ENCODE measurements at regions not wholly inside any gene's neighbourhood (a gene's known extent, or its start where the extent isn't known, plus 50 kb on each side); places are given as distances from the start of the nearest gene placed in this dataset.

DNA sequence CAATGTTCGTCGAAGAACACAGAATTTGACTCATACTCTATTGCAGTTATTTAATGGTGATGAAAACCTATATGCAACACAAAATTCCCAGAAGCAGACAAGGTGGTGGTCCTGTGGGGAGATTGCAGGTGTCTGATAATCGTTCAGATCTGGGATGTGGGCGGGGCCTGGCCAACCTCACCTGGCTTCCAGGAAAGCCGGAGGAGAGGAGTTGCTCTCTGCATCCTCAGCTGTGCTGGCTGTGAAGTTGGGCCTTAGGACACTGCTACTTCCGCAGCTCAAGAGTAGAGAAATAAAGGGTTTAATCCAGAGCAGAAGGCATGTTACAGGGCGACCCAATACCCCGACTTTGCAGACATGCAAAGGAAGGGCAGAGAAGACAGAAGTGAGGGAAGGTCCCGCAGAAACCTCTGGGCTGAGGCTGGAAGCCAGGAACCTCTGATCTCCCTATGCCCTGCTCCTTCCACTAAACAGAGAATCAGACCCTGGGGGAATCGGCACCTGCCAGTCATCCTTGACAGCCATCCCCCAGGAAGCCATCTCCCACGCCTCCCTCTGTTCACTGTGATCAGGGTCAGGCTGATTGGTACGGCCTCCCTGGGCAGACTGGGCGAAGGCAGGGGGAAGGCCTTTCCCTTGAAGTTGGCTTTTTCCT, 590.3 kb downstream of the AJAP1 start:
- TF ChIP-seq SIN3A (IDR thresholded peaks at IDR 0.05; ENCODE audit: borderline replicate concordance, insufficient read depth, low read length), result no peak
- TF ChIP-seq POLR2AphosphoS5 (IDR thresholded peaks at IDR 0.05; ENCODE audit: low read depth, low read length), result no peak
- no peak for TF ChIP-seq TAF1 (IDR thresholded peaks at IDR 0.05; ENCODE audit: borderline replicate concordance, insufficient read depth, low read length)
- TF ChIP-seq, protein P1, sequence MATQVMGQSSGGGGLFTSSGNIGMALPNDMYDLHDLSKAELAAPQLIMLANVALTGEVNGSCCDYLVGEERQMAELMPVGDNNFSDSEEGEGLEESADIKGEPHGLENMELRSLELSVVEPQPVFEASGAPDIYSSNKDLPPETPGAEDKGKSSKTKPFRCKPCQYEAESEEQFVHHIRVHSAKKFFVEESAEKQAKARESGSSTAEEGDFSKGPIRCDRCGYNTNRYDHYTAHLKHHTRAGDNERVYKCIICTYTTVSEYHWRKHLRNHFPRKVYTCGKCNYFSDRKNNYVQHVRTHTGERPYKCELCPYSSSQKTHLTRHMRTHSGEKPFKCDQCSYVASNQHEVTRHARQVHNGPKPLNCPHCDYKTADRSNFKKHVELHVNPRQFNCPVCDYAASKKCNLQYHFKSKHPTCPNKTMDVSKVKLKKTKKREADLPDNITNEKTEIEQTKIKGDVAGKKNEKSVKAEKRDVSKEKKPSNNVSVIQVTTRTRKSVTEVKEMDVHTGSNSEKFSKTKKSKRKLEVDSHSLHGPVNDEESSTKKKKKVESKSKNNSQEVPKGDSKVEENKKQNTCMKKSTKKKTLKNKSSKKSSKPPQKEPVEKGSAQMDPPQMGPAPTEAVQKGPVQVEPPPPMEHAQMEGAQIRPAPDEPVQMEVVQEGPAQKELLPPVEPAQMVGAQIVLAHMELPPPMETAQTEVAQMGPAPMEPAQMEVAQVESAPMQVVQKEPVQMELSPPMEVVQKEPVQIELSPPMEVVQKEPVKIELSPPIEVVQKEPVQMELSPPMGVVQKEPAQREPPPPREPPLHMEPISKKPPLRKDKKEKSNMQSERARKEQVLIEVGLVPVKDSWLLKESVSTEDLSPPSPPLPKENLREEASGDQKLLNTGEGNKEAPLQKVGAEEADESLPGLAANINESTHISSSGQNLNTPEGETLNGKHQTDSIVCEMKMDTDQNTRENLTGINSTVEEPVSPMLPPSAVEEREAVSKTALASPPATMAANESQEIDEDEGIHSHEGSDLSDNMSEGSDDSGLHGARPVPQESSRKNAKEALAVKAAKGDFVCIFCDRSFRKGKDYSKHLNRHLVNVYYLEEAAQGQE (IDR thresholded peaks at IDR 0.05; ENCODE audit: insufficient read depth in 1 of 2, low read depth in 2 of 2, low read length in 2 of 2), result no peak
- TF ChIP-seq FOXP2 (optimal IDR thresholded peaks at IDR 0.05; ENCODE audit: borderline replicate concordance, extremely low read depth, extremely low read length, insufficient read depth), result no peak

DNA sequence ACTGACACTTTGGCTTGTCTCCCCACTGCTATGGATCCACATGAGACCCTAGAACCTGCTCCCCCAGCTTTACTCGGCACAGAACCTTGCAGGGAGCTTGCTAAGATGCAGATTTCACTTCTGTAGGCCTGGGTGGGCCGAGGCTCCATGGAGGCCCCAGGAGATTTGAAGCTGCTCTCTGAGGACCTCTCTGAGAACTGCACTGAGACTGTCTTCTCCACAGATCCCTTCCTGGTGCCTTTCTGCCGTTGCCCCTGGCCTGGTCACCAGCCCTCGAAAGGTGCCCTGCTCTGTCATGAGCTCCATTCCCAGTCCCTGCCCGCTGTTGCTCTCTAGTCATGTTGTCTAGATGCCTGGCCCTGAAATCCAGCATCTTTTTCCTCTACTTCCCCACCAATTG, 588.4 kb downstream of the AJAP1 start:
- TF ChIP-seq FOXP2 (optimal IDR thresholded peaks at IDR 0.05; ENCODE audit: borderline replicate concordance, extremely low read depth, extremely low read length, insufficient read depth) (no peak), SIN3A (IDR thresholded peaks at IDR 0.05; ENCODE audit: borderline replicate concordance, insufficient read depth, low read length) (no peak), TAF1 (IDR thresholded peaks at IDR 0.05; ENCODE audit: borderline replicate concordance, insufficient read depth, low read length) (no peak), POLR2AphosphoS5 (IDR thresholded peaks at IDR 0.05; ENCODE audit: low read depth, low read length) (no peak)
- TF ChIP-seq, protein P1 (IDR thresholded peaks at IDR 0.05; ENCODE audit: insufficient read depth in 1 of 2, low read depth in 2 of 2, low read length in 2 of 2), result no peak

DNA sequence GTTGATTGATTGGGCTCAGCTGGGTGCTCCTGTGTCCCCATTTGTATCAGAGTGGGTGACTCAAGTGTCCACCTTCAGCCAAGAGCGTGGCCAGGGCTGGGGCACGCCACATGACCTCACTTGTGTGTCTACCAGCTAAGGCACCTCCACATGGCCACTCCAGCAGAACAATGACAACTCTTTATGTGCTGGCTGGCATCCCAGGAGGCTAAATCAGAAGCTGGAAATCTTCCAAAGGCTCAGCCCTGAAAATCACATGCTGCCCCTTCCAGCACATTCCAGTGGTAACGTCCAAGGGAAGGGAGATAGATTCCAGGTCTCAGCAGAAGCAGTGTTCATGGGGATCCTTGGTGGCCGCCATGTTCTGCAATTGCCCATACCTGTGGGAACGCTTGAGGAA, 585.5 kb downstream of the AJAP1 start:
- TF ChIP-seq, protein P1 (IDR thresholded peaks at IDR 0.05; ENCODE audit: insufficient read depth in 1 of 2, low read depth in 2 of 2, low read length in 2 of 2), result no peak
- TF ChIP-seq FOXP2 (optimal IDR thresholded peaks at IDR 0.05; ENCODE audit: borderline replicate concordance, extremely low read depth, extremely low read length, insufficient read depth), result no peak
- TF ChIP-seq TAF1 (IDR thresholded peaks at IDR 0.05; ENCODE audit: borderline replicate concordance, insufficient read depth, low read length), result no peak
- no peak for TF ChIP-seq POLR2AphosphoS5 (IDR thresholded peaks at IDR 0.05; ENCODE audit: low read depth, low read length)
- no peak for TF ChIP-seq SIN3A (IDR thresholded peaks at IDR 0.05; ENCODE audit: borderline replicate concordance, insufficient read depth, low read length)

DNA sequence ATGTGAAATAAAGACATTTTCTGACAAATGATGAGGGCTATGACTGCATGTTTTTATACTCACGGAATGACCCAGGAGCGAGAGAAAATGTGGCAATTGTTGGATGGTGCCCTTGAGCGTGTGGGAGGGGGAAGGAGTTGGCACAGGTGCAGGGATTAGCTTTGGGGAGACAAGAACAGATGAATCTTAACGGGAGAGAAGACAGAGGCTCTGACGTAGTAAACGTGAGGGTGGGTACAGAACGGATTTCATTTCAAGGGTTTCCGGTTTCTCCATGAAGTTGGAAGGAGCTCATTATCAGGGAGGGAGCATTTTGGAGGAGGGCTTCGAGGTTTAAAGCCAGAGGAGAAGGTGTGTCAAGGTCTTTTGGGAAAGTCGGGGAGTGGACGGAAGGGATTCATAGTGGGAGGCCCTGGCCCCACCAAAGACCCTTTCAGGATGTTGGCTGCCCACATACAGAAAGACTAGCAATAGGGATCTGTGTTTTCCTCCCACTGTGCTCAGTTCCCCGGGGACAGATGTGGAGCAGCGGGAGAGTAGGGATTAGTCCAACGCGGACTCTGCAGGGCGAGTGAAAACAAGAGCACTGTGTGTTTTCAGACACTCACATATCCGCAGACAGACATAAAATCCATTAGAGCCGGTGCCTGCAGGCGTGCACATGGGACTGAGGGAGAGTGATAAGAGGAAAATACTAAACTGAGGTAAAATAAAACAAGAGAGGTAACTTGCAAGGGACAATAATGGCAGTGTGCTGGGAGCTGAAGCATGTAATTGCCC, 584.1 kb downstream of the AJAP1 start:
- TF ChIP-seq FOXP2 (optimal IDR thresholded peaks at IDR 0.05; ENCODE audit: borderline replicate concordance, extremely low read depth, extremely low read length, insufficient read depth) (no peak), SIN3A (IDR thresholded peaks at IDR 0.05; ENCODE audit: borderline replicate concordance, insufficient read depth, low read length) (no peak), POLR2AphosphoS5 (IDR thresholded peaks at IDR 0.05; ENCODE audit: low read depth, low read length) (no peak), TAF1 (IDR thresholded peaks at IDR 0.05; ENCODE audit: borderline replicate concordance, insufficient read depth, low read length) (no peak)
- TF ChIP-seq, protein P1 (IDR thresholded peaks at IDR 0.05; ENCODE audit: insufficient read depth in 1 of 2, low read depth in 2 of 2, low read length in 2 of 2), result no peak

Data from PFSK-1 (cell line).